Adrenal gland (tissue), 5 donors: ENCODE measurements at regions not wholly inside any gene's neighbourhood (a gene's known extent, or its start where the extent isn't known, plus 50 kb on each side); places are given as distances from the start of the nearest gene placed in this dataset.
"Not testable (repeated sequence)": the region's sequence is repeated elsewhere in the genome, so short reads cannot be mapped to it uniquely, and the experiment has no call there.

Source experiments
- CTCF ChIP-seq, 6 experiments: fragments of 450-650 bp in 4 of 6; fragments of 200-600 bp in 2 of 6; sonication (generic) in 1 of 6; IDR thresholded peaks; 1 replicate in 5 of 6; 2 replicates in 1 of 6; pipeline versions ENCODE4 v1.5.1 to v1.8.0; 2016 to 2021; ENCODE audit warnings: antibody characterized with exemption in 6 of 6, mild to moderate bottlenecking in 2 of 6, moderate library complexity in 1 of 6
- POLR2A ChIP-seq, 2 donors: fragments of 450-650 bp; IDR thresholded peaks; one replicate each; pipeline ENCODE4 v1.6.1; 2017; ENCODE audit warnings: antibody characterized with exemption in 2 of 2, mild to moderate bottlenecking in 2 of 2, moderate library complexity in 1 of 2
- donor health status: DM: no; HTN: no; CAD: no.

DNA sequence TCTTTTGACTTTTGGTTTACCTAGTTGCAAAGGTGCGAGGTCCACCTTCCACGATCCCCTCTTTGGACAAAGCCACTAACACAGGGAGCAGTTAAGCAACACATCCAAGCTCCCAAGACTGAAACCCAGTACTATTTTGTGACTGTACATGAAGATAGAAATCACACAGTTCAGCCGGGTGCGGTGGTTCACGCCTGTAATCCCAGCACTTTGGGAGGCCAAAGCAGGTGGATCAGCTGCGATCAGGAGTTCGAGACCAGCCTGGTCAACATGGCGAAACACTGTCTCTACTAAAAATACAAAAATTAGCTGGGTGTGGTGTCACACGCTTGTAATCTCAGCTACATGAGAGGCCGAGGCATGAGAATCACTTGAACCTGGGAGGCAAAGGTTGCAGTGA lies 382.8 kb upstream of the AUTS2 start:
- not testable (repeated sequence) for TF ChIP-seq POLR2A, CTCF (IDR thresholded peaks at IDR 0.05)
